ENCODE measurements at regions not wholly inside any gene's neighbourhood (a gene's known extent, or its start where the extent isn't known, plus 50 kb on each side); places are given as distances from the start of the nearest gene placed in this dataset.

- no peaks in the 10 kb centered on the region for H3K36me3 ChIP-seq
- no peak overlapping the region for H3K4me2 ChIP-seq
- H3K9ac ChIP-seq: no peak overlapping the region
- no peaks in the 10 kb centered on the region for H4K20me1 ChIP-seq
- H3K9me3 ChIP-seq: no peaks in the 10 kb centered on the region
- no peak for TF ChIP-seq Cebpa-rat (IDR thresholded peaks at IDR 0.05)
- H3K4me1 ChIP-seq: peaks cover 21% of the 10 kb centered on the region
- H3K27ac ChIP-seq: no peak overlapping the region
- H3K4me3 ChIP-seq: no peak overlapping the region
- H3K27me3 ChIP-seq: no peaks in the 10 kb centered on the region
These were observed 54.2 kb upstream of the INPP5A start for GRCh38 chr10:132483394-132483793.

DNA sequence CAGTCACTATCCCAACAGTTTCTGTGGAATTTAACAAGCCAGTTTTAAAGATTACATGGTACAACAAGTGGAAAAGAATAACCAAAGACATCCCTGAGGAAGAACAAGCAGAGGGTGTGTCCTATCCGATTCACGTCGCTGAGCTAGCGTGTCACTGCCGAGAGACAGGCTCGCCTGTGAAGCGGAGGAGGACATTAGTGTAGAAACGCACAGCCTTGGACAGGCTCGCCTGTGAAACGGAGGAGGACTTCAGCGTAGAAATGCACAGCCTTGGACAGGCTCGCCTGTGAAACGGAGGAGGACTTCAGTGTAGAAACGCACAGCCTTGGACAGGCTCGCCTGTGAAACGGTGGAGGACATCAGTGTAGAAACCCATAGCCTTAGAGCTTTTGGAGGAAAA, 52.7 kb upstream of the INPP5A start:
- Histone ChIP-seq H3K4me2 (no peak overlapping the region), H3K9me3 (no peaks in the 10 kb centered on the region)

GRCh38 chr10:132485391-132485790, 52.2 kb upstream of the INPP5A start:
- H3K27me3 ChIP-seq: no peaks in the 10 kb centered on the region
- H4K20me1 ChIP-seq: no peaks in the 10 kb centered on the region
- TF ChIP-seq Cebpa-rat (IDR thresholded peaks at IDR 0.05): no peak
- H3K4me3 ChIP-seq: no peak overlapping the region
- no peak overlapping the region for H3K4me2 ChIP-seq
- H3K27ac ChIP-seq: no peak overlapping the region
- H3K9me3 ChIP-seq: peaks cover 3% of the 10 kb centered on the region; the same call in 1 of the 2 replicates
- peaks cover 8% of the 10 kb centered on the region for H3K4me1 ChIP-seq
- no peak overlapping the region for H3K9ac ChIP-seq
- no peaks in the 10 kb centered on the region for H3K36me3 ChIP-seq

More for the DNA sequence above, 52.7 kb upstream of the INPP5A start:
- no peaks in the 10 kb centered on the region for H4K20me1 ChIP-seq
- no peak for TF ChIP-seq Cebpa-rat (IDR thresholded peaks at IDR 0.05)
- H3K27me3 ChIP-seq: no peaks in the 10 kb centered on the region
- H3K4me1 ChIP-seq: peaks cover 9% of the 10 kb centered on the region
- no peak overlapping the region for H3K9ac ChIP-seq
- no peak overlapping the region for H3K27ac ChIP-seq
- H3K36me3 ChIP-seq: no peaks in the 10 kb centered on the region
- H3K4me3 ChIP-seq: no peak overlapping the region

GRCh38 chr10:132486539-132487121, 51.0 kb upstream of the INPP5A start:
- no peak overlapping the region for H3K27ac ChIP-seq
- H3K4me2 ChIP-seq: no peak overlapping the region
- H4K20me1 ChIP-seq: no peaks in the 10 kb centered on the region
- H3K36me3 ChIP-seq: no peaks in the 10 kb centered on the region
- H3K27me3 ChIP-seq: no peaks in the 10 kb centered on the region
- H3K4me1 ChIP-seq: peaks cover 6% of the 10 kb centered on the region; the same call in 1 of the 2 replicates
- no peak overlapping the region for H3K9ac ChIP-seq
- H3K4me3 ChIP-seq: no peak overlapping the region
- peaks cover 10% of the 10 kb centered on the region; the same call in 1 of the 2 replicates for H3K9me3 ChIP-seq
- TF ChIP-seq Cebpa-rat (IDR thresholded peaks at IDR 0.05): no peak

GRCh38 chr10:132487241-132488135, 50.1 kb upstream of the INPP5A start:
- Histone ChIP-seq H3K36me3 (no peaks in the 10 kb centered on the region), H3K4me1 (peaks cover 6% of the 10 kb centered on the region; the same call in 1 of the 2 replicates), H3K4me2 (no peak overlapping the region), H3K9ac (no peak overlapping the region), H3K27ac (no peak overlapping the region), H3K4me3 (no peak overlapping the region), H3K9me3 (peaks cover 10% of the 10 kb centered on the region; the same call in 1 of the 2 replicates), H3K27me3 (no peaks in the 10 kb centered on the region), H4K20me1 (no peaks in the 10 kb centered on the region)
- no peak for TF ChIP-seq Cebpa-rat (IDR thresholded peaks at IDR 0.05)

Data from BLaER1 (cell line).